ENCODE measurements at regions not wholly inside any gene's neighbourhood (a gene's known extent, or its start where the extent isn't known, plus 50 kb on each side); places are given as distances from the start of the nearest gene placed in this dataset.

DNA sequence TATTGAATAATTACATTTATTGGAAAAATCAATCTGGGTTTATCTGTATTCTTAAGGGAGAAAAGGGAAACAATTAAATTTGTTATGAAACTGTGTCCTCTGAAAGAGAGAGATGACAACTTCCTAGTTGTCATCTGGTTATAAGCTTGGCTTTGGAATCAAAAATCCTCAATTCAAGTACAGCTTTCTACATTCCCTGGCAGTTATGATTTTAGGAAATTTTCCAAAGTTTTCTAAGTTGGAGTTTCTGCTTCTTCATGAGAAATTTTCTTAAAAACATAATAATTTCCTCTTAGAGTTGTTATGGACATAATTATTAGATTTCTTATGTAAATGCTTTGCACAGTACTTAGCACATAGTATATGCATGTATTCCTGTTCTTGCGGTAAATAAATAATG is 625.6 kb upstream of the SLC39A10 start:
- Histone ChIP-seq H3K9me3 (no peaks in the 10 kb centered on the region), H3K27me3 (no peaks in the 10 kb centered on the region), H3K4me3 (no peak overlapping the region), H3K36me3 (no peaks in the 10 kb centered on the region), H3K27ac (no peak overlapping the region), H3K4me1 (no peaks in the 10 kb centered on the region)
- intact Hi-C loops (cut with DNase I; ENCODE audit: low total_unique reads), result no loop called here
- 93 to 100% (median 99%) methylated on average over 1 of the region's 1 CpG for WGBS, 5 donors
- no peak for TF ChIP-seq EP300 (IDR thresholded peaks at IDR 0.05)
- TF ChIP-seq, protein P1, sequence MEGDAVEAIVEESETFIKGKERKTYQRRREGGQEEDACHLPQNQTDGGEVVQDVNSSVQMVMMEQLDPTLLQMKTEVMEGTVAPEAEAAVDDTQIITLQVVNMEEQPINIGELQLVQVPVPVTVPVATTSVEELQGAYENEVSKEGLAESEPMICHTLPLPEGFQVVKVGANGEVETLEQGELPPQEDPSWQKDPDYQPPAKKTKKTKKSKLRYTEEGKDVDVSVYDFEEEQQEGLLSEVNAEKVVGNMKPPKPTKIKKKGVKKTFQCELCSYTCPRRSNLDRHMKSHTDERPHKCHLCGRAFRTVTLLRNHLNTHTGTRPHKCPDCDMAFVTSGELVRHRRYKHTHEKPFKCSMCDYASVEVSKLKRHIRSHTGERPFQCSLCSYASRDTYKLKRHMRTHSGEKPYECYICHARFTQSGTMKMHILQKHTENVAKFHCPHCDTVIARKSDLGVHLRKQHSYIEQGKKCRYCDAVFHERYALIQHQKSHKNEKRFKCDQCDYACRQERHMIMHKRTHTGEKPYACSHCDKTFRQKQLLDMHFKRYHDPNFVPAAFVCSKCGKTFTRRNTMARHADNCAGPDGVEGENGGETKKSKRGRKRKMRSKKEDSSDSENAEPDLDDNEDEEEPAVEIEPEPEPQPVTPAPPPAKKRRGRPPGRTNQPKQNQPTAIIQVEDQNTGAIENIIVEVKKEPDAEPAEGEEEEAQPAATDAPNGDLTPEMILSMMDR (IDR thresholded peaks at IDR 0.05), result no peak
- TF ChIP-seq POLR2A (IDR thresholded peaks at IDR 0.05), result no peak
- no peak for DNase-seq

DNA sequence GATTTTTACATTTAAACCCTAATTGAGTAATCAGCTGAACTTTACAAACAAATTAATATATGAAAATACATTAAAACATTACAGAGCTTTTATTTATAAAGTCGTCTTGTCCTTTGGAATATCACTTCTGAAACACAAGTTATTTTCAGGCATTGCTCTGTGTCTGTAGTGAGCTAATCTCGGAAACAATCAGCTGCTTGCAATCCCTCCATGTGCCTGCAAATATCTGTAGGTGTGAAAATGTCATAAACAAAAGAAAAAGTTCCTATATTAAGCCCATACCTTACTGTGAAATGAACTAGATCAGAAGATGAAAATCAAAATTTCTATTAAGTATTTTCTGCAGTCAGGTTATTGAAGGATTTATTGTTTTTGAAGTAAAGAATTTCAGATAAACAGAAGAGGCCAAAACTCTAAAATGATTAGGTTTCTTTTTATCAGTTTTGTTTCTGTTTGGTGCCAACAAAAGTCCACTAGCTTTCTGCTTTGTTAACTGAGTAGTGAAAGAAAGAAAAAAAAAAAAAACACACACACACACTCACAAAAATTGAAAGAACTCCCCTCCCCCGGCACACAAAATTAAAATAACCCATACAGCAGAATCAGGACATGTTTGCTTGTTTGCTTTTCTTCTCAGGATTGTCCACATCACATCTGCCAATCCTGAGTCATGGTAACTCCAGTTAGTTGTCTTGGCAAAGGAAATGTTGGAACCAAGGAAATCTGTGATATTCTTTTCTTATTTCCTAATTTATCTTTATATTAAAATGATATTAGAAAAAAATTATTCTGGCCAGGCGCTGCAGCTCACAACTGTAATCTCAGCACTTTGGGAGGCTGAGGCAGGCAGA is 627.0 kb upstream of the SLC39A10 start:
- Histone ChIP-seq H3K36me3 (no peaks in the 10 kb centered on the region), H3K4me1 (no peaks in the 10 kb centered on the region), H3K9me3 (no peaks in the 10 kb centered on the region), H3K4me3 (no peak overlapping the region), H3K27me3 (no peaks in the 10 kb centered on the region), H3K27ac (no peak overlapping the region)
- no peak for DNase-seq
- 53 to 75% (median 66%) methylated on average over 4 of the region's 4 CpGs for whole genome bisulfite sequencing, 5 donors
- TF ChIP-seq POLR2A (IDR thresholded peaks at IDR 0.05) (no peak), POLR2AphosphoS5 (IDR thresholded peaks at IDR 0.05) (no peak), EP300 (IDR thresholded peaks at IDR 0.05) (no peak)
- TF ChIP-seq, protein P1 (IDR thresholded peaks at IDR 0.05), result no peak
- intact Hi-C loops (cut with DNase I; ENCODE audit: low total_unique reads), result no loop called here

DNA sequence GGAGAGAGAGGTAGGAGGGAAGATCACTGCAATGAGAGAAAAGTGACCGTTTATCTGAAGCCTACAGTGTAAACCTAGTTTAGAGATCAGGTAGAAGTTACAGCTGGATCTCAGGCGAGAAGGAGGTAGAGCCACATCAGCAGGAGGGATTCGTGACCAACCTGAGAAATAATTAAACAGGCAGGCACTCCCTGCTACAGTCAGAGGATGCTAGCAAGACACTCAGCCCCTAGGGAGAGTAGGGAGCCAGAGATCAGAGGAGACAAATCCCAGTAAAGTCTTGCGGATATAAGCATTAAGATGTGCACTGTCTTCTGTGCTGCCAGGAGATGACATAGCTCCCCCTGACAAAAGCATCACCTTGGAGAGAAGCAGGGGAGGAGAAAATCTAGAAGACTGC is 629.1 kb upstream of the SLC39A10 start:
- H3K4me1 ChIP-seq, result no peaks in the 10 kb centered on the region
- TF ChIP-seq, protein P1 (IDR thresholded peaks at IDR 0.05), result no peak
- no peak for TF ChIP-seq EP300 (IDR thresholded peaks at IDR 0.05)
- no peak for TF ChIP-seq POLR2AphosphoS5 (IDR thresholded peaks at IDR 0.05)
- no peaks in the 10 kb centered on the region for H3K36me3 ChIP-seq
- H3K27ac ChIP-seq, result no peak overlapping the region
- no peaks in the 10 kb centered on the region for H3K9me3 ChIP-seq
- intact Hi-C loops (cut with DNase I; ENCODE audit: low total_unique reads), result no loop called here
- no peak for DNase-seq
- H3K27me3 ChIP-seq, result no peaks in the 10 kb centered on the region
- no peak overlapping the region for H3K4me3 ChIP-seq
- 57 to 64% (median 60%) methylated on average over 4 of the region's 4 CpGs for WGBS, 5 donors

DNA sequence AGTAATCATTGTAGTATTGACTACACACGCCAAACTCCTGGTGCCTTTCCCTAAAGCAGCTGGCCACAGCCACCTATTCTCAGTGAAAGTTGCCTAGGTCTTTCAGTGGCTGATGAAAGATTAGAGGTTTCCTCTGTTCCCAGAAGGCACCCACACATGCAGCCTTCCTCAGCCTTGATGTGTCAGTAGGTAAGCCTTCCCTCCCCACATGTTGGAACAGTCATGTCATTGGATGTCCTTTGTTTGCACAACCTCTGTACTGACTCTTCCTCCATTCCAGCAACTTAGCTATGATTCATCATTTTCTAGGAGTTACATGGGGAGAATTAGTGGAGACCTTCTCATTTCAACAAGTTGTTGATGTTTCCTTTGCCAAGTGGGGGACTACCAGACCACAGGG is 630.8 kb upstream of the SLC39A10 start:
- 77 to 93% (median 87%) methylated on average over 1 of the region's 1 CpG for WGBS, 5 donors
- Histone ChIP-seq H3K36me3 (no peaks in the 10 kb centered on the region), H3K4me3 (no peak overlapping the region), H3K4me1 (no peaks in the 10 kb centered on the region), H3K27me3 (no peaks in the 10 kb centered on the region), H3K9me3 (no peaks in the 10 kb centered on the region), H3K27ac (no peak overlapping the region)
- TF ChIP-seq POLR2A (IDR thresholded peaks at IDR 0.05) (no peak), EP300 (IDR thresholded peaks at IDR 0.05) (no peak), POLR2AphosphoS5 (IDR thresholded peaks at IDR 0.05) (no peak)
- TF ChIP-seq, protein P1 (IDR thresholded peaks at IDR 0.05), result no peak
- DNase-seq, result no peak
- intact Hi-C loops (cut with DNase I; ENCODE audit: low total_unique reads), result no loop called here

Measured in stomach (tissue), 8 donors.